ENCODE measurements at regions not wholly inside any gene's neighbourhood (a gene's known extent, or its start where the extent isn't known, plus 50 kb on each side); places are given as distances from the start of the nearest gene placed in this dataset.

DNA sequence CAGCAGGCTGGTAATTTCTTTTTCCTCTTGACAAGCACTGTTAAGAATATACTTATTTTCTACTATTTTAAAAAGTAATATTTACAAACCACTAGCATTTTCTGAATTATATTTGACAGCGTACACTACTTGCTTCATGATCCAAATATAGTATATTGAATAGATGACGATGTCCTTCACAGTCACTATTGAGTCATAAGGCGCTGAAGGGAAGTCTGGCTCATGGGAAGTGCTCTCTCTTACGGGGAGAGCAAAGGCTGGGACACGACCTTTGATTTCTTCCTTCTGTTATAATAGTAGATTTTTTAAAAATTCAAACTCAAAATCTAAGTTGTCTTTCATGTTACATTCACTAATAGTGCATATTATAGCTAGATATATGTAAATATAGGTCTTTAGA is 357.1 kb downstream of the SOCS6 start:
- no peaks in the 10 kb centered on the region for H3K36me3 ChIP-seq (replicated peaks; ENCODE audit: insufficient read depth, low read depth)
- H3K4me3 ChIP-seq: no peak overlapping the region
- H3K4me2 ChIP-seq: no peak overlapping the region
- TF ChIP-seq EZH2phosphoT487 (IDR thresholded peaks at IDR 0.05; ENCODE audit: low read depth, severe bottlenecking, unreplicated experiment) (no peak), EZH2 (IDR thresholded peaks at IDR 0.05; ENCODE audit: borderline replicate concordance) (no peak), CTCF (IDR thresholded peaks at IDR 0.05; ENCODE audit: poor library complexity) (no peak)
- H3K27ac ChIP-seq: no peak overlapping the region
- no peaks in the 10 kb centered on the region for H4K20me1 ChIP-seq (ENCODE audit: insufficient read depth, poor library complexity, severe bottlenecking)
- WGBS (ENCODE audit: low lambda C conversion rate, missing lambda C conversion rate): 79% methylated on average over 5 of the region's 5 CpGs
- H3K9me2 ChIP-seq (replicated peaks; ENCODE audit: insufficient read depth): no peaks in the 10 kb centered on the region
- H3K79me2 ChIP-seq: no peaks in the 10 kb centered on the region
- no peak for DNase-seq (ENCODE audit: low spot score)
- H3K27me3 ChIP-seq: no peaks in the 10 kb centered on the region
- no peak overlapping the region for H2AFZ ChIP-seq
- H3K9me3 ChIP-seq (ENCODE audit: low read depth): no peaks in the 10 kb centered on the region
- no peaks in the 10 kb centered on the region for H3K4me1 ChIP-seq (ENCODE audit: insufficient read depth)

DNA sequence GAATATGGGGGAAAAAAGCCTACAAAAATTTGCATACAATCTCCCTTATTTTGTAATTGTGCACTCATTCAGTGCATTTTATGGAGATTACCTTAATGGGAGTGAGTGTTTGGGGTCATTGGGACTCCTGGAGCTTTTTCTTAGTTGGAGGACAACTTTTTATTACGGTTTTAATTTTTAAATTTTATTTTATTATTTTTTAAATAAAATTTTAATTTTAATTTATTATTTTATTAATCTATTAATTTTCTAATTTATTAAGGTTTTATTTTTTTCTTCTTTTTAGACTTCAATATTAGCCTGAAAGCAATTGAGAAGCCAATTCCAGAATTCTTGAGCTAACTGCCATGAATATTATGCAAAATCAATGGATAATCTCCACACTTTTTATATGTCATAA is 355.0 kb downstream of the SOCS6 start:
- DNase-seq (ENCODE audit: low spot score): no peak
- Histone ChIP-seq H3K9me3 (ENCODE audit: low read depth) (no peaks in the 10 kb centered on the region), H3K79me2 (no peaks in the 10 kb centered on the region), H3K9me2 (replicated peaks; ENCODE audit: insufficient read depth) (no peaks in the 10 kb centered on the region), H2AFZ (no peak overlapping the region), H3K4me3 (no peak overlapping the region), H3K27ac (no peak overlapping the region), H3K27me3 (no peaks in the 10 kb centered on the region), H3K4me2 (no peak overlapping the region), H3K36me3 (replicated peaks; ENCODE audit: insufficient read depth, low read depth) (no peaks in the 10 kb centered on the region), H3K4me1 (ENCODE audit: insufficient read depth) (no peaks in the 10 kb centered on the region), H4K20me1 (ENCODE audit: insufficient read depth, poor library complexity, severe bottlenecking) (no peaks in the 10 kb centered on the region)
- WGBS (ENCODE audit: low lambda C conversion rate, missing lambda C conversion rate): 76% methylated on average over 1 of the region's 1 CpG
- TF ChIP-seq EZH2 (IDR thresholded peaks at IDR 0.05; ENCODE audit: borderline replicate concordance) (no peak), EZH2phosphoT487 (IDR thresholded peaks at IDR 0.05; ENCODE audit: low read depth, severe bottlenecking, unreplicated experiment) (no peak), CTCF (IDR thresholded peaks at IDR 0.05; ENCODE audit: poor library complexity) (no peak)

DNA sequence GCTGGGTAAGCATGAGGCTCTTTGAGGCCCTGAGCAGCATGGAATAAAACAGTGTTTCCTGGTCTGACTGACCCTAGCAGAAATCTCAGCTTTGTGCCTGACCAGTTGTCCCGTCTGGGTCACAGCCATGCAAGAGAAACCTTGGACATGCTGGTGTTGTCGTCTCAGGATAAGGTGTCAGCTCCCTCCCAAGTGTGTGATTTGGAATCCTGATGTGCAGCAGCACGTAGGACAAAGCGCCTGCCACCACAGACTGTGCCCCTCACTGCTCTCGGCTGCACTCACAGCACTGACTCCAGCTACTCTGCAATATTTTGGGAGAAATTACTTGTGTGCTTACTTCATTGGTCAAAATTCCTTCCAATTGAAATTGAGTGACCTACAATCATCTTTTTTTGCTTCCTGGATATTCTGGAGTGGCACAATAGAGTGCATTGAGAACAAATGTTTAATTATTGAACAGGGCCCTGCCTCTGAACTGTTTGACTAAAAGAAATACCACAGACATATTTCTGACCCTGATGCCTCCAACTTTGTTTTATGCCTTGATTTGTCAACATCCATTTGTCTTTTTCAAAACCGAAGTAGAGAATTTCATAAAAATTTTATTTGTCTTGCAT is 352.4 kb downstream of the SOCS6 start:
- no peaks in the 10 kb centered on the region for H3K9me2 ChIP-seq (replicated peaks; ENCODE audit: insufficient read depth)
- no peak overlapping the region for H3K27ac ChIP-seq
- no peaks in the 10 kb centered on the region for H3K79me2 ChIP-seq
- no peaks in the 10 kb centered on the region for H3K36me3 ChIP-seq (replicated peaks; ENCODE audit: insufficient read depth, low read depth)
- no peak overlapping the region for H2AFZ ChIP-seq
- WGBS (ENCODE audit: low lambda C conversion rate, missing lambda C conversion rate): 73% methylated on average over 6 of the region's 6 CpGs
- TF ChIP-seq CTCF (IDR thresholded peaks at IDR 0.05; ENCODE audit: poor library complexity): no peak
- no peaks in the 10 kb centered on the region for H3K27me3 ChIP-seq
- no peak overlapping the region for H3K4me2 ChIP-seq
- no peaks in the 10 kb centered on the region for H3K9me3 ChIP-seq (ENCODE audit: low read depth)
- DNase-seq (ENCODE audit: low spot score): no peak
- H3K4me3 ChIP-seq: no peak overlapping the region
- no peaks in the 10 kb centered on the region for H3K4me1 ChIP-seq (ENCODE audit: insufficient read depth)
- no peaks in the 10 kb centered on the region for H4K20me1 ChIP-seq (ENCODE audit: insufficient read depth, poor library complexity, severe bottlenecking)
